NCI-H526 (cell line): ENCODE measurements at regions not wholly inside any gene's neighbourhood (a gene's known extent, or its start where the extent isn't known, plus 50 kb on each side); places are given as distances from the start of the nearest gene placed in this dataset.

Source experiments
- DNase-seq, 2 experiments: peaks; one replicate each; lab custom pipeline; 2025; lab: John Stamatoyannopoulos, UW

- no peak for DNase-seq
These were observed 71.7 kb upstream of the WDR75 start for GRCh38 chr2:189369566-189369965.

GRCh38 chr2:189370719-189371118, 70.6 kb upstream of the WDR75 start:
- no peak for DNase-seq

DNA sequence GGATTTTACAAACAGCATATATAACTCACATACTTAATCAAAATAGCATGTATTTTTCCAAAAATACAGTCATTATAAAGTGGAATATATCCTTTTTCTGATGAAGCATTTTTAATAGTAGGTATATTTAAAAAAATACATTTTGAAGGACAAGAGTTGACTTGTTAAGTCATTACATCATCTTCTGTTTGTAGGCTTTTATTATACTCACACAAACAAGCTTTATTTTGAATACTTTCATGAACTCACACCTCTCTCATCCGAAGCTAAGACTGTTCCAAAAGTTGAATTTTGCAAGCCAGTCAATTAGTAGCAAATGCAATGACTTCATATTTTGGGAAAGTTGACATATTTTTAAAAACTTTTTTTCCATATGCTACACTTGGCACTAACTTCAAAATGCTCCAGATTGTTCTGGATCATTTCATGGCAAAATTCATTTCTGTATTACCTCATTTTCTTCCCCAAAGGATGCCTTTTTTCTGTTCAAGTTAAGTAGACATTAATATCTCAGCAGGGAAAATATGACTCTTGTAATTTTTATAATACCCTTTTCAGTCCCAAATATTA, 68.5 kb upstream of the WDR75 start:
- no peak for DNase-seq

GRCh38 chr2:189374481-189374880, 66.8 kb upstream of the WDR75 start:
- DNase-seq: no peak

GRCh38 chr2:189375842-189376241, 65.4 kb upstream of the WDR75 start:
- DNase-seq: no peak

GRCh38 chr2:189379287-189379630, 62.0 kb upstream of the WDR75 start:
- DNase-seq: no peak

- DNase-seq: no peak
These were observed 61.5 kb upstream of the WDR75 start for GRCh38 chr2:189379731-189380261.

- DNase-seq: no peak
These were observed 58.6 kb upstream of the WDR75 start for GRCh38 chr2:189382668-189383067.

DNA sequence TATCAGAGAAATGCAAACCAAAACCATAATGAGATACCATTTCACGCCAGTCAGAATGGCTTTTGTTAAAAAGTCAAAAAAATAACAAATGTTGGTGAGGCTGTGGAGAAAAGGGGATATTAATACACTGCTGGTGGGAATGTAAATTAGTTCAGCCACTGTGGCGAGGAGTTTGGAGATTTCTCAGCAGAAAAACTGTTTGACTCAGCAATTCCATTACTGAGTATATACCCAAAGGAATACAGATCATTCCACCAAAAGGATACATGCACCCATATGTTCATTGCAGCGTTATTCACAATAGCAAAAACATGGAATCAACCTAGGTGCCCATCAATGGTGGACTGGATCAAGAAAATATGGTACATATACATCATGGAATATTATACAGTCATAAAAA, 54.5 kb upstream of the WDR75 start:
- DNase-seq: no peak

DNA sequence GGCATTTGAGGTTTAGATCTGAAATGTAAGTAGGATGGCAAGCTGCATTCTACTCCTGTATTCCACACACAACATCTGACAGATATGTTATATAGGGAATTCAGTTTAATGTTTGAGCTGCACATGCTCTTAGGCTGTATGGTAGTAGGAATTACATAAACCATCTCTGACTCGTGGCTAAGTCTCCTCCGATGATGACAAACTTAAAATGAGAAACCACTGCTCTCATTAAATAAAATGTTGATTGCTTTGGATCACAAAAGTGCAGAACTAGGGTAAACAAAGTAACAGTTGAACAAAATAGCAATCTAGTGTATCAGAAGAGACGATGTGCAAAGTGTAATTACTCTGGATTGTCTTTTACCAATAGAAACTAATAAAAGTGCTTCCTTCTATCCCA, 50.1 kb upstream of the WDR75 start:
- DNase-seq: no peak
